PFSK-1 (cell line): ENCODE measurements at regions not wholly inside any gene's neighbourhood (a gene's known extent, or its start where the extent isn't known, plus 50 kb on each side); places are given as distances from the start of the nearest gene placed in this dataset.

Source experiments
- FOXP2 ChIP-seq: optimal IDR thresholded peaks from 2 replicates; pipeline ENCODE3; 2011; ENCODE audit warnings: borderline replicate concordance, control low read depth, inconsistent platforms; ENCODE audit not compliant: insufficient read depth; ENCODE audit errors: extremely low read length, extremely low read depth
- POLR2AphosphoS5 ChIP-seq: IDR thresholded peaks from 2 replicates; pipeline ENCODE4 v1.6.1; 2012; ENCODE audit warnings: low read depth, mild to moderate bottlenecking, control low read depth, low read length, moderate library complexity
- REST ChIP-seq, 2 experiments: IDR thresholded peaks; 2 replicates each; pipeline versions ENCODE4 v1.6.1 to v1.8.0; 2011 to 2012; ENCODE audit warnings: low read depth in 2 of 2, low read length in 2 of 2, control low read depth in 1 of 2, inconsistent platforms in 1 of 2, mild to moderate bottlenecking in 1 of 2, moderate library complexity in 1 of 2; ENCODE audit not compliant: insufficient read depth in 1 of 2
- SIN3A ChIP-seq: IDR thresholded peaks from 2 replicates; pipeline ENCODE4 v1.6.1; 2012; ENCODE audit warnings: mild to moderate bottlenecking, low read length, moderate library complexity, borderline replicate concordance; ENCODE audit not compliant: insufficient read depth
- TAF1 ChIP-seq: IDR thresholded peaks from 2 replicates; pipeline ENCODE4 v1.6.1; 2012; ENCODE audit warnings: low read length, control low read depth, borderline replicate concordance; ENCODE audit not compliant: insufficient read depth

- TF ChIP-seq TAF1, result no peak
- TF ChIP-seq SIN3A, result no peak
- TF ChIP-seq FOXP2, result no peak
- no peak for TF ChIP-seq POLR2AphosphoS5
- TF ChIP-seq REST (IDR thresholded peaks at IDR 0.05; ENCODE audit: insufficient read depth in 1 of 2, low read depth in 2 of 2, low read length in 2 of 2), result no peak
Measured at GRCh38 chr9:90979639-90980038, 178.0 kb downstream of the SYK start.

GRCh38 chr9:90981726-90982125 lies 180.1 kb downstream of the SYK start:
- TF ChIP-seq TAF1, result no peak
- TF ChIP-seq POLR2AphosphoS5, result no peak
- TF ChIP-seq FOXP2, result no peak

GRCh38 chr9:90983394-90983793 lies 181.8 kb downstream of the SYK start:
- TF ChIP-seq SIN3A, result no peak
- no peak for TF ChIP-seq REST (IDR thresholded peaks at IDR 0.05; ENCODE audit: insufficient read depth in 1 of 2, low read depth in 2 of 2, low read length in 2 of 2)
- TF ChIP-seq POLR2AphosphoS5, result no peak
- no peak for TF ChIP-seq FOXP2
- no peak for TF ChIP-seq TAF1

- TF ChIP-seq SIN3A (no peak), FOXP2 (no peak), REST (IDR thresholded peaks at IDR 0.05; ENCODE audit: insufficient read depth in 1 of 2, low read depth in 2 of 2, low read length in 2 of 2) (no peak), TAF1 (no peak), POLR2AphosphoS5 (no peak)
Measured at GRCh38 chr9:90985631-90986030, 184.0 kb downstream of the SYK start.

- TF ChIP-seq FOXP2 (no peak), REST (IDR thresholded peaks at IDR 0.05; ENCODE audit: insufficient read depth in 1 of 2, low read depth in 2 of 2, low read length in 2 of 2) (no peak), POLR2AphosphoS5 (no peak), SIN3A (no peak), TAF1 (no peak)
Measured at GRCh38 chr9:90986161-90986560, 184.5 kb downstream of the SYK start.

- no peak for TF ChIP-seq SIN3A
- no peak for TF ChIP-seq REST (IDR thresholded peaks at IDR 0.05; ENCODE audit: insufficient read depth in 1 of 2, low read depth in 2 of 2, low read length in 2 of 2)
- TF ChIP-seq FOXP2, result no peak
- TF ChIP-seq POLR2AphosphoS5, result no peak
- TF ChIP-seq TAF1, result no peak
Measured at GRCh38 chr9:90987566-90987965, 185.9 kb downstream of the SYK start.
